ENCODE measurements at regions not wholly inside any gene's neighbourhood (a gene's known extent, or its start where the extent isn't known, plus 50 kb on each side); places are given as distances from the start of the nearest gene placed in this dataset.
"Not testable (repeated sequence)": the region's sequence is repeated elsewhere in the genome, so short reads cannot be mapped to it uniquely, and the experiment has no call there.

- TF ChIP-seq CTCF (conservative IDR thresholded peaks at IDR 0.05; ENCODE audit: low read depth, low read length); EZH2 (IDR thresholded peaks at IDR 0.05; ENCODE audit: borderline replicate concordance, low read depth, low read length, poor library complexity, severe bottlenecking): not testable (repeated sequence)
Observed at GRCh38 chr17:21766565-21766964, 74.2 kb downstream of the KCNJ18 start.
